Transverse colon (tissue), 4 donors: ENCODE measurements at regions not wholly inside any gene's neighbourhood (a gene's known extent, or its start where the extent isn't known, plus 50 kb on each side); places are given as distances from the start of the nearest gene placed in this dataset.
"Not testable (repeated sequence)": the region's sequence is repeated elsewhere in the genome, so short reads cannot be mapped to it uniquely, and the experiment has no call there.

ENCODE experiments used
- DNase-seq: peaks from one replicate; pipeline ENCODE4 v3.0.0-alpha.2; 2019
- H3K27ac ChIP-seq, 4 donors: fragments of 200-600 bp; sonication (generic); 2 replicates each; pipeline ENCODE4 v1.5.1; 2016 to 2018; ENCODE audit warnings: inconsistent platforms in 4 of 4
- H3K27me3 ChIP-seq: fragments of 200-600 bp; sonication (generic); 2 replicates; pipeline ENCODE4 v1.5.1; 2017; ENCODE audit warnings: inconsistent platforms
- H3K36me3 ChIP-seq, 4 donors: fragments of 200-600 bp; sonication (generic); 2 replicates each; pipeline ENCODE4 v1.5.1; 2017 to 2019; ENCODE audit warnings: inconsistent platforms in 4 of 4
- H3K4me1 ChIP-seq, 4 donors: fragments of 200-600 bp; sonication (generic); 2 replicates each; pipeline ENCODE4 v1.5.1; 2017 to 2020; ENCODE audit warnings: inconsistent platforms in 4 of 4
- H3K4me3 ChIP-seq, 4 donors: fragments of 200-600 bp; sonication (generic); 1 replicate in 1 of 4; 2 replicates in 3 of 4; pipeline versions ENCODE4 v1.5.1 to v1.6.1; 2017 to 2019; ENCODE audit warnings: inconsistent platforms in 4 of 4
- H3K9me3 ChIP-seq, 2 donors: fragments of 200-600 bp; sonication (generic); 2 replicates each; pipeline ENCODE4 v1.5.1; 2017 to 2019; ENCODE audit warnings: inconsistent platforms in 2 of 2
- WGBS, 2 donors: methylation state at CpG; one replicate each; pipeline ENCODE4 v1.1.5; 2018; ENCODE audit warnings: low coverage in 1 of 2; 5-methylcytosine and 5-hydroxymethylcytosine counted together
- in situ Hi-C, 4 donors: fragments of 200-750 bp; cut with MboI; loops; one replicate each; pipeline versions ENCODE4 v1.15.0 to v1.15.1; 2017; ENCODE audit warnings: low sequenced_read_pairs in 3 of 4, low pct_ligation_motif_present in 1 of 4, low pct_unique_long_range_greater_than_20kb in 1 of 4
- intact Hi-C: fragments of 100-400 bp; cut with DNase I; formaldehyde crosslinking; loops from one replicate; pipeline ENCODE4 v1.15.1; 2023; ENCODE audit warnings: low total_unique reads

DNA sequence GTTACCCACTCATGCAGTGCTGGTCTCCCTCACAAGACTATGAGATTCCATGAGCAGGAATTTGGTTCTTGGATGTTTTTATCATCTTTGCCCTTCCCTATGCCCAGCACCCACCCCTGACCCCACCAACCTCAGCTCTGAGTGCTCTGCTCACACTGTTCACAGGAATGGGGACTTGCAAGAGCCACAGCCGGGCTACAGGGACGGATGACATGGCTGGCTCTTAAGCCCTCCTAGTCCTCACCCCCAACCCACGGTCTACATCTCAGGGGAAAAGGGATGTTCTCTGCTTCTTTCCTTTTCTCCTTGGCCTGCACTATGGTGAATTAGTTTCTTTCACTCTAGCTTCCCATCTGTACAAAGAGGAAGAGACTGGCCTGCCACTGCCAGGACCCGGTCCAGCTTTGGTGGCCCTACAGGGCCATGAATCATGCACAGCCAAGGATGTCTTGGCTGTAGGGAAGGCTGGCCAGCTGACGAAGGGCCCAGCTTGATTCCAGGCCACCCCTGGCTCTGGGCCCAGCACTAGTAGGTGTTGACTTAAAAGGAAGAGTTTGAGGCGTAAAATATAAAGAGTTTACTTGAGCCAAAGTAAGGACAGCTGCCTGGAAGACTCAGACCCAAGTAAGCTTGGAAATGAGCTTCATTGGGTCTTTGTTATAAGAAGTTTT is 79.7 kb upstream of the MTLN start:
- H3K36me3 ChIP-seq, H3K9me3 ChIP-seq, H3K27me3 ChIP-seq, in situ Hi-C loops, intact Hi-C loops, H3K27ac ChIP-seq, H3K4me3 ChIP-seq, DNase-seq, H3K4me1 ChIP-seq: not testable (repeated sequence)
- 83% methylated on average over 6 of the region's 6 CpGs; no CpG with 5 or more reads in 1 of the 2 donors for WGBS, 2 donors

DNA sequence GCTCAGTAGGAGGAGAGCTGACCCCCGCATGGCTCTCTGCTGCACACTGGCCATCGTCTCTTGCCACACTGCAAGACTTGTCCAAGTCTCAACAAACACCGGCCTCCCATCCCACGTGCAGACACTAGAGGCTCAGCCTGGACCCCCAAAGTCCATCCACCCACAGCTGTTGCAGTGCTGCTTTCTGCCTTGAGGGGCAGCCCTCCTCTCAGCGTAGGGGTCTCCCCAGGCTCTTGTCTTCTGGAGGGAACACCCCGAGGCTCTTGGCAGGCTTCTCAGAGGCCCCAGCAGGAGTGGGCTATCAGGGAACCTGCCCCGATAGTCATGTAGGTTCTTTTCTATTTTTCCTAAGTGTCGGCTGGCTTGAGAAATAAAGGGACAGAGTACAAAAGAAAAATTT is 75.5 kb upstream of the MTLN start:
- in situ Hi-C loops, DNase-seq, H3K9me3 ChIP-seq, H3K4me3 ChIP-seq, intact Hi-C loops, H3K27ac ChIP-seq, H3K27me3 ChIP-seq, H3K4me1 ChIP-seq, H3K36me3 ChIP-seq: not testable (repeated sequence)
- WGBS, 2 donors, result no CpG with 5 or more reads among the region's 8 CpGs

GRCh38 chr2:110287253-110287652 is 74.9 kb upstream of the MTLN start:
- H3K9me3 ChIP-seq, H3K36me3 ChIP-seq, H3K27me3 ChIP-seq, H3K4me1 ChIP-seq, intact Hi-C loops, H3K4me3 ChIP-seq, in situ Hi-C loops, DNase-seq, H3K27ac ChIP-seq: not testable (repeated sequence)
- no CpG with 5 or more reads among the region's 3 CpGs for WGBS, 2 donors

DNA sequence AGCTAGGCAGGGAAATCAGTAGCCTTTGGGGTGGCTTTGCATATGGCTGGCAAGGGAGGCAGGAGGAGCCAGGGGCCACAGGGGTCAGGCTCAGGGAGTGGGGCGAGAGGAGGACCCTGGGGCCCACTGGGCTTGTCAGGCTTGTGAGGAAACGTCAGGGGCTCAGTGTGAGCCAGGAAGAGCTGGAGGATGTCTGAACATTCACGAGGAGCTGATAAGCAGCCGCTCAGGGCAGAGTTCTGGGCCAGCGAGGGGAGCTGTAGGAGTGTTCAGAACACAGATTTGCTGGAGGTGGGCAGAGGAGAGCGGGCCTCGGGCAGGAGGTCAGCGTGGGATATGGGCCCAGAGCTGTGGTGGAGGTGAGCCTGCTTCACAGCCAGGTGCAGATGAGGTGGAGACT is 72.7 kb upstream of the MTLN start:
- H3K4me3 ChIP-seq, H3K36me3 ChIP-seq, intact Hi-C loops, in situ Hi-C loops, H3K27ac ChIP-seq, H3K27me3 ChIP-seq, H3K4me1 ChIP-seq, DNase-seq, H3K9me3 ChIP-seq: not testable (repeated sequence)
- no CpG with 5 or more reads among the region's 8 CpGs for WGBS, 2 donors

GRCh38 chr2:110280804-110281203 is 68.5 kb upstream of the MTLN start:
- intact Hi-C loops, H3K9me3 ChIP-seq, DNase-seq, H3K4me3 ChIP-seq, in situ Hi-C loops, H3K36me3 ChIP-seq, H3K27me3 ChIP-seq, H3K4me1 ChIP-seq, H3K27ac ChIP-seq: not testable (repeated sequence)
- WGBS, 2 donors, result 92% methylated on average over 2 of the region's 4 CpGs; no CpG with 5 or more reads in 1 of the 2 donors

GRCh38 chr2:110277054-110277453 is 64.7 kb upstream of the MTLN start:
- H3K27ac ChIP-seq, H3K9me3 ChIP-seq, H3K36me3 ChIP-seq, DNase-seq, H3K4me1 ChIP-seq, H3K4me3 ChIP-seq, H3K27me3 ChIP-seq, in situ Hi-C loops, intact Hi-C loops: not testable (repeated sequence)
- no CpG with 5 or more reads among the region's 6 CpGs for WGBS, 2 donors

DNA sequence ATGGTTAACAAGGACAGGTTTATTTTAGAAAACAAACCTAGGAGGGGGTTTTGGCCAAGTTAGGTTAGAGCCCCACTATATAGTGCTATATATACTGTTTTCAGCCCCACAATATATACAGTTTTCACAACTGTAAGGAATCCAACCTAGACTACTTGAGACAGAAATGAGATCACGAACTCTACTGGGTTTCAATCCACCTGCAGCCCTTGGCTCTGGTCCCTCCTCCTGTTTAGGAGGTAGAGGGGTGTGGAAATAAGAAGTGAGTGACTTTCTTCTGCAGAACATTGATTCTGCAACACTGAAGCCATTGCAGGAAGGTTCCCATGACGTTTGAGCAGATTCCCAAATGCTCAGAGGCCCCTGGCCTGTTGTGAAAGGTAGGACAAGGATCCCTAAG is 63.7 kb upstream of the MTLN start:
- H3K4me1 ChIP-seq, intact Hi-C loops, H3K4me3 ChIP-seq, H3K36me3 ChIP-seq, H3K27me3 ChIP-seq, H3K9me3 ChIP-seq, H3K27ac ChIP-seq, DNase-seq, in situ Hi-C loops: not testable (repeated sequence)
- 64% methylated on average over 1 of the region's 2 CpGs; no CpG with 5 or more reads in 1 of the 2 donors for WGBS, 2 donors

- H3K27me3 ChIP-seq, DNase-seq, H3K27ac ChIP-seq, H3K36me3 ChIP-seq, H3K4me3 ChIP-seq, in situ Hi-C loops, H3K4me1 ChIP-seq, intact Hi-C loops, H3K9me3 ChIP-seq: not testable (repeated sequence)
- 78 to 95% methylated on average over 4 to 5 of the region's 9 CpGs for WGBS, 2 donors
Measured at GRCh38 chr2:110269674-110270073, 57.3 kb upstream of the MTLN start.

- WGBS, 2 donors, result 100% methylated on average over 1 of the region's 17 CpGs; no CpG with 5 or more reads in 1 of the 2 donors
- not testable (repeated sequence) for H3K36me3 ChIP-seq, H3K27ac ChIP-seq
Measured at GRCh38 chr2:110267828-110268407, 55.6 kb upstream of the MTLN start.

DNA sequence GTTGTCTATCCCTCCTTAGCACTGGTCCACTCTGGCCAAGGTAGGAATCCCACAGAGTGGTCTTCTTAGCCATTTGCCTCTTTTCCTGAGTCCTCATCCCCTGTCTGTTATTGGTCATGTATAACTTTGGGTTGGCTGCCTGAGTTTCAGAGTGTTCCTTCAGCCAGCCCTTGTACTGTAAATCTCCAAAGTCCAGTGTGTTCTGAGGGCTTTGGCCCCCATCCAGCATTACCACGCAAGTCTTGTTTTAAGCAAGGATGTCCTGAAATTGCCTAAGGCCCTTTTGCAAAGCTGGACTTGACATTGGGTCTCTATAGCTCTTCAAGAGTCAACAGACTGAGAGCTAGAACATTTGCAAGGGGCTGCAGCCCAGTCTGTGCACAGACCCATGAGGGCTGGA is 52.5 kb upstream of the MTLN start:
- WGBS, 2 donors, result no CpG with 5 or more reads among the region's 1 CpG
- DNase-seq, H3K36me3 ChIP-seq, H3K9me3 ChIP-seq, H3K27me3 ChIP-seq, in situ Hi-C loops, H3K4me3 ChIP-seq, intact Hi-C loops, H3K27ac ChIP-seq, H3K4me1 ChIP-seq: not testable (repeated sequence)

More at GRCh38 chr2:110267828-110268407, 55.6 kb upstream of the MTLN start:
- intact Hi-C loops, DNase-seq, in situ Hi-C loops, H3K4me3 ChIP-seq, H3K27me3 ChIP-seq, H3K9me3 ChIP-seq, H3K4me1 ChIP-seq: not testable (repeated sequence)

GRCh38 chr2:110264076-110264681 is 51.8 kb upstream of the MTLN start:
- not testable (repeated sequence) for DNase-seq

More at GRCh38 chr2:110264076-110264681, 51.8 kb upstream of the MTLN start:
- H3K36me3 ChIP-seq, in situ Hi-C loops, H3K4me1 ChIP-seq, intact Hi-C loops, H3K4me3 ChIP-seq, H3K27me3 ChIP-seq, H3K27ac ChIP-seq, H3K9me3 ChIP-seq: not testable (repeated sequence)
- WGBS, 2 donors, result no CpG with 5 or more reads among the region's 3 CpGs
